Neural progenitor cell (in vitro differentiated cells): ENCODE measurements at regions not wholly inside any gene's neighbourhood (a gene's known extent, or its start where the extent isn't known, plus 50 kb on each side); places are given as distances from the start of the nearest gene placed in this dataset.

Experiments
- EZH2 ChIP-seq: fragments of 200-600 bp; sonication (generic); IDR thresholded peaks from 2 replicates; pipeline ENCODE4 v1.6.1; 2017; ENCODE audit warnings: antibody characterized with exemption, mild to moderate bottlenecking, moderate library complexity
- TF ChIP-seq, protein P1 (sequence below): fragments of 200-600 bp; sonication (generic); IDR thresholded peaks from 2 replicates; pipeline ENCODE4 v1.5.1; 2017; ENCODE audit warnings: antibody characterized with exemption, mild to moderate bottlenecking

DNA sequence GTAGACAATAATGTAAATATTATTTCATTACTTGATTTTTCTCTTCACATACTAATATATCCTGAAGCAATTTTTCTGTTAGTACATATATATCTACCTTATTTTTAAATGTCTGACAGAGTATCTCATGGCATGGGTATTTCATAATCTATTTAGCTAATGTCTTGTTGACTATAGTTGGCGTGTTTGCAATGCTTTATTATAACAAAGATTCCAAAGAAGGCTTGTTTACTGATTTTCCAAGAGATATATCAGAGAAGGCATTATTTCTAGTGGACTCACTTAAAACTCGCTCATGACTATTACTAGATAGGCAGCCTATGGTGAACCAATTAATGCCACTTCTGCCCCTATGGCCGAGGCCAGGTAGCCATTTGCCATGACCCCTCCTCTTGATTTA lies 152.4 kb upstream of the RORA start:
- TF ChIP-seq EZH2: no peak
- TF ChIP-seq, protein P1, sequence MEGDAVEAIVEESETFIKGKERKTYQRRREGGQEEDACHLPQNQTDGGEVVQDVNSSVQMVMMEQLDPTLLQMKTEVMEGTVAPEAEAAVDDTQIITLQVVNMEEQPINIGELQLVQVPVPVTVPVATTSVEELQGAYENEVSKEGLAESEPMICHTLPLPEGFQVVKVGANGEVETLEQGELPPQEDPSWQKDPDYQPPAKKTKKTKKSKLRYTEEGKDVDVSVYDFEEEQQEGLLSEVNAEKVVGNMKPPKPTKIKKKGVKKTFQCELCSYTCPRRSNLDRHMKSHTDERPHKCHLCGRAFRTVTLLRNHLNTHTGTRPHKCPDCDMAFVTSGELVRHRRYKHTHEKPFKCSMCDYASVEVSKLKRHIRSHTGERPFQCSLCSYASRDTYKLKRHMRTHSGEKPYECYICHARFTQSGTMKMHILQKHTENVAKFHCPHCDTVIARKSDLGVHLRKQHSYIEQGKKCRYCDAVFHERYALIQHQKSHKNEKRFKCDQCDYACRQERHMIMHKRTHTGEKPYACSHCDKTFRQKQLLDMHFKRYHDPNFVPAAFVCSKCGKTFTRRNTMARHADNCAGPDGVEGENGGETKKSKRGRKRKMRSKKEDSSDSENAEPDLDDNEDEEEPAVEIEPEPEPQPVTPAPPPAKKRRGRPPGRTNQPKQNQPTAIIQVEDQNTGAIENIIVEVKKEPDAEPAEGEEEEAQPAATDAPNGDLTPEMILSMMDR: no peak
